ENCODE measurements at regions not wholly inside any gene's neighbourhood (a gene's known extent, or its start where the extent isn't known, plus 50 kb on each side); places are given as distances from the start of the nearest gene placed in this dataset.
"Not testable (repeated sequence)": the region's sequence is repeated elsewhere in the genome, so short reads cannot be mapped to it uniquely, and the experiment has no call there.

GRCh38 chr2:139469985-139470384 lies 689.8 kb upstream of the NXPH2 start:
- Histone ChIP-seq H3K36me3 (ENCODE audit: insufficient read depth) (no peaks in the 10 kb centered on the region), H3K4me1 (ENCODE audit: insufficient read depth) (no peaks in the 10 kb centered on the region), H3K4me3 (ENCODE audit: low read depth, low read length) (no peak overlapping the region), H3K27ac (ENCODE audit: low read depth) (no peak overlapping the region)
- 62% methylated on average over 1 of the region's 1 CpG for WGBS
- no peak for DNase-seq (ENCODE audit: extremely low spot score)

GRCh38 chr2:139465789-139466188 lies 685.6 kb upstream of the NXPH2 start:
- no peaks in the 10 kb centered on the region for H3K36me3 ChIP-seq (ENCODE audit: insufficient read depth)
- no peak for DNase-seq (ENCODE audit: extremely low spot score)
- H3K4me1 ChIP-seq (ENCODE audit: insufficient read depth): no peaks in the 10 kb centered on the region
- 77% methylated on average over 4 of the region's 4 CpGs for WGBS
- no peak overlapping the region for H3K27ac ChIP-seq (ENCODE audit: low read depth)
- H3K4me3 ChIP-seq (ENCODE audit: low read depth, low read length): no peak overlapping the region

GRCh38 chr2:139457873-139458272 lies 677.7 kb upstream of the NXPH2 start:
- no peak overlapping the region for H3K27ac ChIP-seq (ENCODE audit: low read depth)
- no peak overlapping the region for H3K4me3 ChIP-seq (ENCODE audit: low read depth, low read length)
- H3K4me1 ChIP-seq (ENCODE audit: insufficient read depth): no peaks in the 10 kb centered on the region
- H3K36me3 ChIP-seq (ENCODE audit: insufficient read depth): no peaks in the 10 kb centered on the region
- WGBS: 51% methylated on average over 5 of the region's 5 CpGs
- DNase-seq (ENCODE audit: extremely low spot score): no peak

GRCh38 chr2:139454251-139454650 lies 674.1 kb upstream of the NXPH2 start:
- Histone ChIP-seq H3K36me3 (ENCODE audit: insufficient read depth) (no peaks in the 10 kb centered on the region), H3K27ac (ENCODE audit: low read depth) (no peak overlapping the region), H3K4me3 (ENCODE audit: low read depth, low read length) (no peak overlapping the region), H3K4me1 (ENCODE audit: insufficient read depth) (no peaks in the 10 kb centered on the region)
- no peak for DNase-seq (ENCODE audit: extremely low spot score)
- WGBS: 82% methylated on average over 1 of the region's 1 CpG

GRCh38 chr2:139439100-139439499 lies 658.9 kb upstream of the NXPH2 start:
- H3K36me3 ChIP-seq (ENCODE audit: insufficient read depth): no peaks in the 10 kb centered on the region
- H3K4me3 ChIP-seq (ENCODE audit: low read depth, low read length): no peak overlapping the region
- no peak overlapping the region for H3K27ac ChIP-seq (ENCODE audit: low read depth)
- no peaks in the 10 kb centered on the region for H3K4me1 ChIP-seq (ENCODE audit: insufficient read depth)
- DNase-seq (ENCODE audit: extremely low spot score): no peak

- Histone ChIP-seq H3K4me1 (ENCODE audit: insufficient read depth) (no peaks in the 10 kb centered on the region), H3K27ac (ENCODE audit: low read depth) (no peak overlapping the region), H3K4me3 (ENCODE audit: low read depth, low read length) (no peak overlapping the region), H3K36me3 (ENCODE audit: insufficient read depth) (no peaks in the 10 kb centered on the region)
- WGBS: 72% methylated on average over 3 of the region's 3 CpGs
- no peak for DNase-seq (ENCODE audit: extremely low spot score)
These were observed 658.3 kb upstream of the NXPH2 start for GRCh38 chr2:139438478-139438877.

GRCh38 chr2:139427164-139427563 lies 647.0 kb upstream of the NXPH2 start:
- no peaks in the 10 kb centered on the region for H3K36me3 ChIP-seq (ENCODE audit: insufficient read depth)
- H3K4me1 ChIP-seq (ENCODE audit: insufficient read depth): no peaks in the 10 kb centered on the region
- no peak overlapping the region for H3K4me3 ChIP-seq (ENCODE audit: low read depth, low read length)
- H3K27ac ChIP-seq (ENCODE audit: low read depth): no peak overlapping the region
- 87% methylated on average over 4 of the region's 4 CpGs for WGBS
- DNase-seq (ENCODE audit: extremely low spot score): no peak

- no peak for DNase-seq (ENCODE audit: extremely low spot score)
- no peaks in the 10 kb centered on the region for H3K36me3 ChIP-seq (ENCODE audit: insufficient read depth)
- no peak overlapping the region for H3K4me3 ChIP-seq (ENCODE audit: low read depth, low read length)
- no peaks in the 10 kb centered on the region for H3K4me1 ChIP-seq (ENCODE audit: insufficient read depth)
- 73% methylated on average over 2 of the region's 2 CpGs for WGBS
- H3K27ac ChIP-seq (ENCODE audit: low read depth): no peak overlapping the region
These were observed 643.9 kb upstream of the NXPH2 start for GRCh38 chr2:139424101-139424500.

- no peak for DNase-seq (ENCODE audit: extremely low spot score)
- Histone ChIP-seq H3K27ac (ENCODE audit: low read depth) (no peak overlapping the region), H3K4me3 (ENCODE audit: low read depth, low read length) (no peak overlapping the region), H3K4me1 (ENCODE audit: insufficient read depth) (no peaks in the 10 kb centered on the region), H3K36me3 (ENCODE audit: insufficient read depth) (no peaks in the 10 kb centered on the region)
- WGBS: 83% methylated on average over 8 of the region's 8 CpGs
These were observed 631.0 kb upstream of the NXPH2 start for GRCh38 chr2:139411236-139411635.

GRCh38 chr2:139410833-139411174 lies 630.6 kb upstream of the NXPH2 start:
- DNase-seq (ENCODE audit: extremely low spot score): not testable (repeated sequence)
- WGBS: 88% methylated on average over 15 of the region's 15 CpGs

GRCh38 chr2:139410147-139410832 lies 630.1 kb upstream of the NXPH2 start:
- not testable (repeated sequence) for DNase-seq (ENCODE audit: extremely low spot score); H3K4me1 ChIP-seq (ENCODE audit: insufficient read depth); H3K36me3 ChIP-seq (ENCODE audit: insufficient read depth); H3K27ac ChIP-seq (ENCODE audit: low read depth); H3K4me3 ChIP-seq (ENCODE audit: low read depth, low read length)
- 95% methylated on average over 45 of the region's 45 CpGs for WGBS

More at GRCh38 chr2:139410833-139411174, 630.6 kb upstream of the NXPH2 start:
- H3K4me3 ChIP-seq (ENCODE audit: low read depth, low read length); H3K27ac ChIP-seq (ENCODE audit: low read depth); H3K4me1 ChIP-seq (ENCODE audit: insufficient read depth); H3K36me3 ChIP-seq (ENCODE audit: insufficient read depth): not testable (repeated sequence)

GRCh38 chr2:139409212-139409611 lies 629.0 kb upstream of the NXPH2 start:
- no peak for DNase-seq (ENCODE audit: extremely low spot score)
- no peaks in the 10 kb centered on the region for H3K36me3 ChIP-seq (ENCODE audit: insufficient read depth)
- WGBS: 64% methylated on average over 3 of the region's 3 CpGs
- no peak overlapping the region for H3K27ac ChIP-seq (ENCODE audit: low read depth)
- H3K4me3 ChIP-seq (ENCODE audit: low read depth, low read length): no peak overlapping the region
- H3K4me1 ChIP-seq (ENCODE audit: insufficient read depth): no peaks in the 10 kb centered on the region

GRCh38 chr2:139403948-139404347 lies 623.8 kb upstream of the NXPH2 start:
- 42% methylated on average over 2 of the region's 2 CpGs for WGBS
- no peak for DNase-seq (ENCODE audit: extremely low spot score)
- no peaks in the 10 kb centered on the region for H3K36me3 ChIP-seq (ENCODE audit: insufficient read depth)
- no peaks in the 10 kb centered on the region for H3K4me1 ChIP-seq (ENCODE audit: insufficient read depth)
- H3K4me3 ChIP-seq (ENCODE audit: low read depth, low read length): no peak overlapping the region
- no peak overlapping the region for H3K27ac ChIP-seq (ENCODE audit: low read depth)

GRCh38 chr2:139394801-139395200 lies 614.6 kb upstream of the NXPH2 start:
- WGBS: 73% methylated on average over 2 of the region's 2 CpGs

GRCh38 chr2:139389391-139389790 lies 609.2 kb upstream of the NXPH2 start:
- DNase-seq (ENCODE audit: extremely low spot score): no peak
- Histone ChIP-seq H3K27ac (ENCODE audit: low read depth) (no peak overlapping the region), H3K36me3 (ENCODE audit: insufficient read depth) (no peaks in the 10 kb centered on the region), H3K4me3 (ENCODE audit: low read depth, low read length) (no peak overlapping the region), H3K4me1 (ENCODE audit: insufficient read depth) (no peaks in the 10 kb centered on the region)
- 94% methylated on average over 2 of the region's 2 CpGs for WGBS

More at GRCh38 chr2:139394801-139395200, 614.6 kb upstream of the NXPH2 start:
- no peaks in the 10 kb centered on the region for H3K4me1 ChIP-seq (ENCODE audit: insufficient read depth)
- no peak overlapping the region for H3K27ac ChIP-seq (ENCODE audit: low read depth)
- no peaks in the 10 kb centered on the region for H3K36me3 ChIP-seq (ENCODE audit: insufficient read depth)
- no peak overlapping the region for H3K4me3 ChIP-seq (ENCODE audit: low read depth, low read length)
- DNase-seq (ENCODE audit: extremely low spot score): no peak
